ENCODE measurements at regions not wholly inside any gene's neighbourhood (a gene's known extent, or its start where the extent isn't known, plus 50 kb on each side); places are given as distances from the start of the nearest gene placed in this dataset.
A peak's percentile ranks its signal among the peaks of the same experiment; 100 is the strongest.
"Not testable (repeated sequence)": the region's sequence is repeated elsewhere in the genome, so short reads cannot be mapped to it uniquely, and the experiment has no call there.

DNA sequence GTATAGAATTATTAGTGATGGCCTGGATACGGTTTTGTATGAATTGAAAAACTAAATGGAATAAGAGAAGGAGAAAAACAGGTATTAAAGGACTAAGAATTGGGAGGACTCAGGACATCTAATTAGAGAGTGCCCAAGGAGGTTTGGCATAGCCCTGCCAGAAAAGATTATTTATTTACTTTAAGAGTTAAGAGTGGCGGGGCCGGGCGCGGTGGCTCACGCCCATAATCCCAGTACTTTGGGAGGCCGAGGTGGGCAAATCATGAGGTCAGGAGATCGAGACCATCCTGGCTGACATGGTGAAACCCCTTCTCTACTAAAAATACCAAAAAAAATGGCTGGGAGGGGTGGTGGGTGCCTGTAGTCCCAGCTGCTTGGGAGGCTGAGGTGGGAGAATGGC, 115.2 kb upstream of the KCNJ3 start:
- not testable (repeated sequence) for DNase-seq

GRCh38 chr2:154587739-154588138, 110.8 kb upstream of the KCNJ3 start:
- DNase-seq: no peak

GRCh38 chr2:154588838-154589237, 109.7 kb upstream of the KCNJ3 start:
- no peak for DNase-seq

GRCh38 chr2:154589514-154589913, 109.0 kb upstream of the KCNJ3 start:
- DNase-seq: no peak

DNA sequence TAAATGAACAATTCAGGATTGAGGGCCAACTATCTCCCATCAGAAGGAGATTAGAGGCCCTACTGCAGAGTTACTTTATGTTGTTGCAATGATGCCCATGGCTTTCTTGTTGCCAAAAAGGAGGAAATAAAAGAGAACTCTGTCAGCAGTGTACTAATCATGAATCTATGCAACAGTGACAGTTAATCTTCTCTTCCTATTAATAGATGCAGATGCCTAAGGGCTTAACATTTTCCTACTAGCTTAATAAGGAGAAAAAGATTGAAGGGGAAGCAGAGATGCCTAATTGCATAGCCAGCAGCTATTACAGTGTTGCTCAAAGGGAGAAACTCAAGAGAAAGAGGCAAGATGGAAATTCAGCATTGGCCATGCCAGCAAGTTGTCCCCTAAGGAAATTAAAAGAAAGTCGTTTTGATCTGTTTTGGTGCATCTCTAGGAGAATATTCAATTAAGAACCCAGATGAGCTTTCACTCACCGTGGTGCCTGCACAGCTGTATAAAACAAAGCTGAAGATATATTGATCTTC, 107.1 kb upstream of the KCNJ3 start:
- DNase-seq: no peak

DNA sequence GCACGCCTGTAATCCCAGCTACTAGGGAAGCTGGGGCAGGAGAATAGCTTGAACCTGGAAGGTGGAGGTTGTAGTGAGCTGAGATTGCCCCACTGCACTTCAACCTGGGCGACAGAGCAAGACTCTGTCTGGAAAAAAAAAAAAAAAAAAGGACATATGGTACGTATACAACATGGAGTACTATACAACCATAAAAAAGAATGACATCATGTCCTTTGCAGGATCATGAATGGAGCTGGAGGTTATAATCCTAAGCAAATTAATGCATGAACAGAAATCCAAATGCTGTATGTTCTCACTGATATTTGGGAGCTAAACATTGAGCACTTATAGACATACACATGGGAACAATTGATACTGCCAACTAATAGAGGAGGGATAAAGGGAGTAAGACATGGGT, 99.3 kb upstream of the KCNJ3 start:
- DNase-seq: no peak

DNA sequence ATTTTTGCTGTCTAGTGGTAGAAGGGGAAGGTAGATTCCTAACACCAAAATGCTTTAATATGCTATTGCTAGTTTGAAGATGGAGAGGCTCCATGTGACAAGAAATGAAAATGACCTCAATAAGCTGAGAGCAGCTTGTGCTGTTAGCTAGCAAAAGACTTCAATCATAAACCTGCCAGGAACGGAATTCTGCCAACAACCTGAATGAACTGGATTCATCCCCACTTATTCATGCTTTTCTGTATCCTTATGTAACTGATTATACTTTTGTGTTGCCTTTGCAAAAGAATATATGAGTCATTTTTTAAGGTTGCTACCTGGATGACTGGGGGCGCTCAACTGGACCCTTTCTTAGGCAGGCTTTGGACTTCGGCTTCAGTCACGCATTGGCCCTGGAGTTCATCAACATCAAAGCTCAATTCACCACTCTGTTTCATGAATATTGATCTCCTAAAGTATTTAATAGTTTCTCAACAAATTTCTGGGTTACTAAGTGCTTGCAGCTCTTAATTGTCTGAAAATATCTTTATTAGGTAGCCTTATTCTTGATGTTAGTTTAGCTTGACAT, 97.5 kb upstream of the KCNJ3 start:
- no peak for DNase-seq

- no peak for DNase-seq
Observed at GRCh38 chr2:154603682-154604081, 94.8 kb upstream of the KCNJ3 start.

DNA sequence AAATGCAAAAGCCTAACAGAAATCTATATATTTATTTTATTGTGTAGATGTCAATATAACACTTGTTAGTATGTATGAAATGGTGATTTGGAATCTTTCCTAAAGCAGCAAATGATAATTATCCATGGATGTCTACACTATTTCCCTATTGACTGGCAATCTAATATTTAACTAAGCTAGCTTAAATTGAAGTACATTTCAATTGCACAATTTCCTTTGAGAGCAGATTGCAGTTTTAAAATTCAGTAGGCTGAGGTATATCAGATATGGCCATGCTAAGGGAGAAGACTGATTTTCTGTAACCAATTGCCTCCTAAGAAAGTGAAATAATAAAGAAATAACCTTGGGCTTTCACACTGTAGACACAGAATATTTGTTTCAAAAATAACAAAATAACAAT, 90.1 kb upstream of the KCNJ3 start:
- no peak for DNase-seq

GRCh38 chr2:154614906-154615305, 83.6 kb upstream of the KCNJ3 start:
- DNase-seq: no peak

DNA sequence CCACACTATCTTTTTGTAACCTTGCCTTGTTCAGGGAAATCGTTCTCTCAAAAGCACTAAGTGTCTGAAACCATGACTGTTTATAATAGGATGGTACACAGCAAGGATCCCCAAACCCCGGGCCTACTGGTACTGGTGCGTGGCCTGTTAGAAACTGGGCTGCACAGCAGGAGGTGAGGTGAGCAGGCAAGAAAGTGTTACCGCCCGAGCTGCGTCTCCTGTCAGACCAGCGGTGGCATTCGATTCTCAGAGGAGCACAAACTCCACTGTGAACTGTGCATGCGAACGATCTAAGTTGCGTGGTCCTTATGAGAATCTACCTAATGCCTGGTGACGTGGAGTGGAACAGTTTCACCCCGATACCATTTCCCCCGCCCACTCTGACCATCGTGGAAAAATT, 81.8 kb upstream of the KCNJ3 start:
- DNase-seq: no peak

- no peak for DNase-seq
Observed at GRCh38 chr2:154620471-154620870, 78.0 kb upstream of the KCNJ3 start.

GRCh38 chr2:154623819-154624218, 74.7 kb upstream of the KCNJ3 start:
- DNase-seq: peak; percentile 47

DNA sequence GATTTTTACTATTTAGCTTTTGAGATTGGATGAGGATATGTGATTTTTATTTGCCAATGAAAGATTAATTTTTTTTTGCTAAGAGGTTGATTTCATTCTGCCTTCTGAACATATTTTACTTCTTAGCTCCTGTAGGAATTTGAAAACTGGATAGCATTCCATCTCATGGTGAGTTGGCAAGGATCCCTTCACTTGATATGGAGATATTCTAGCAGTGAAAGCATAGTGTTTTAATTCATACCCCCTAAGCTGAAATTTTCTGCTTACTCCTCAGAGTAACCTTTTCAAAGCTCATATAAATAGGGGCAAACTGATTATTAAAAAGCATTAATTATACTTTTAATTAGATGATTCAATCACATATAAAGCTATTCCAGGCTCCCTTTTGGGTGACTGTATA, 61.0 kb upstream of the KCNJ3 start:
- DNase-seq: peak; percentile 4

GRCh38 chr2:154638783-154639182, 59.7 kb upstream of the KCNJ3 start:
- no peak for DNase-seq

DNA sequence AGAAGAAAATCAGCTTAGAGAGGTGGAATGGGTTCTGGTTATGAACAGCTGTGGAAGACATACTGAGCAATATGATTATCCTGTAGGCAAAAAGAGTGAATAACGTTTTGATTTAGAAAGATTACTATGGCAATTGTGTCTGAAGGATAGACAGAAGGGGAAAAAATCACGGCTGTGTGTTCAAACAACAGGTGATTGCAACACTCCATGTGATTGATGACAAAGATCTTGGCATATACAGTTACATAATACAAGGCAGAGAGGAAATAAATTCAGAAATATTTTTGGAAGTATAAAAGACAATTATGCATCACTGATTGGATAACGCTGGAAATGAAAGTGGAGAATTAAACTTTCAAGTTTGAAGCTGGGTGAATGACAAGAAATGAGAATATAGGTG, 58.5 kb upstream of the KCNJ3 start:
- DNase-seq: no peak
